HG03159 (cell line): ENCODE measurements at regions not wholly inside any gene's neighbourhood (a gene's known extent, or its start where the extent isn't known, plus 50 kb on each side); places are given as distances from the start of the nearest gene placed in this dataset.
"Not testable (repeated sequence)": the region's sequence is repeated elsewhere in the genome, so short reads cannot be mapped to it uniquely, and the experiment has no call there.

Source experiments
- ATAC-seq: cut with Tn5 transposase; IDR thresholded peaks from one replicate; pipeline ENCODE4 v1.9.1; 2021; ENCODE audit warnings: mild to moderate bottlenecking, moderate library complexity; ENCODE audit not compliant: unreplicated experiment

DNA sequence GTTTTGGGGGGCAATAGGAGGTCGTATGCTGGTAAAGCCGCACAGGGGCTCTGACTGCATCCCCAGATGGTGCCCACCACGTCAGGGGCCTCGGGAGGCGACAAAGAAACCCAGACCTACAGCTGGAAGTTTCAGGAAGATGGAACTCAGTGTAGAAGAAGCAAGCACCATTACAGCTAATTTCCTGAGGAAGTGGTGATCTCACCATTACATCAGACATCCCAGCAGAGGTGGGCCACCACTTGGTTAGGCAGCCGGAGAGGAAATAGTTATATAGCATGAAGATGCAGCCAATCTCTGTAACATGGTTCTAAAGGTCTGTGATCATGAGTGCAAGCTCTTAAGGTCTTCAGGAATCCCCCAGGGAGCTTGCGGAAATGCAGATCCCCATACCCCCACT, 127.3 kb upstream of the PCBD1 start:
- ATAC-seq = no peak

DNA sequence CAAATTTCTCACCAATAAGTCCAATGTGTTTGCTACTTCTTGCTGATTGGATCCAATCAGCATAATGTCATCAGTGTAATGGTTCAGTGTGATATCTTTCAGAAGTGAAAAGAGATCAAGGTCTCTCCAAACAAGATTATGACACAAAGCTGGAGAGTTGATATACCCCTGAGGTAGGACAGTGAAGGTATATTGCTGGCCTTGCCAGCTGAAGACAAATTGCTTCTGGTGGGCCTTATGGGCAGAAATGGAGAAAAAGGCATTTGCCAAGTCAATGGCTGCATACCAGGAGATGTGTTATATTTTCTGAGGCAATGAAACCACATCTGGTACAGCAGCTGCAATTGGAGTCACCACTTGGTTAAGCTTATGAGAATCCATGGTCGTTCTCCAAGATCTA, 131.7 kb upstream of the PCBD1 start:
- ATAC-seq = not testable (repeated sequence)

DNA sequence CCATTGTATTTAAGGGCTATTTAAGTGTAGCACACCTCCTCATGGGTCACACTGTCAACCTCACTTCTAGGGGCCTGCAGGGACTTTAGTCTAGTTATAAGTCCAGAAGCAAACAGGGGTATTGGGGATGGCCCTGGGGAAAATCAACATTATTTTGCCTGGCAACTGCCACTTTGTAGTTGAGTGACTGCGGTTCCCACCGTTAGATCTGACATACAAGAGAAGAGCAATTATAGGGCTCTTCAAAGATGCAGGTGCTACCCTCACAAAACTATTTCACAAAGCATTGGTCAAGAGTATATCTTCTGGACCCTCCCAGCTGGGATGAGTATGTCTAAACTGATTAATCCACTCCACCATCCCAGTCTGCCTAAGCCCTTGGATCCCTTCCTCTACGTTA, 133.0 kb upstream of the PCBD1 start:
- ATAC-seq = no peak

GRCh38 chr10:71023704-71024283, 135.4 kb upstream of the PCBD1 start:
- no peak for ATAC-seq

DNA sequence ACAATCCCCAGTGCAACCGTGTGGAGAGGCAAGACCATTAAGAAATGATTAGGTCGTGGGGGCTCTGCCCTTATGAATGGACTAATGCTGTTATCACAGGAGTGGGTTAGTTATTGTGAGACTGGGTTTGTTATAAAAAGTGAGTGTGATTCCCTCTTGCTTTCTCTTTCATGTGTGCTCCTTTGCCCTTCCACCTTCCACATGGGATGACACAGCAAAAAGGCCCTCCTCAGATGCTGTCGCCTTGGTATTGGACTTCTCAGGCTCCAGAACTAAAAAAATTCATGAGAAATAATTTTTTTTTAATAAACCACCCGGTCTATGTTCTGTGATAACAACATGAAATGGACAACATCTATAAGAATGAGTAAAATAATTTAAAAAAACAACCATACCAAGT, 136.1 kb upstream of the PCBD1 start:
- no peak for ATAC-seq

- ATAC-seq = no peak
Measured at GRCh38 chr10:71025535-71025934, 137.2 kb upstream of the PCBD1 start.

DNA sequence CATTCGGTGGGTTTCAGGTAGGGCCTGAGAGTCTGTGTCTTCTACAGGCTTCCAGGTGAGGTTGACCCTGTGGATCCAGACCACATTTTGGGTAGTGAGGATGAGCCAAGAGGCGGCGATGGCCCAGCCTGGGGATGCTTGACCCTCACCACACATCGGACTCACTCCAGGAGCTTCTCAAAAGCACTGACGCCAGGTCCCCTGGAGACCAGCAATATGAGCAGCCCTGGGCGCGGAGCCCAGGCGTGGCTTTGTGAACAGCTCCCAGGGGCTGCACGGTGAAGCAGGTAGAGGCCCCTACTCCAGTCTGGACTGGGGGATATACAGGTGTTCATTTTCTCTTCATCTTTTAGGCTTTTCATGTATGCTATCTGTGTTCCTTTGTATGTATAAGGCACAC, 139.7 kb upstream of the PCBD1 start:
- ATAC-seq = no peak

GRCh38 chr10:71029411-71029892, 141.1 kb upstream of the PCBD1 start:
- no peak for ATAC-seq

DNA sequence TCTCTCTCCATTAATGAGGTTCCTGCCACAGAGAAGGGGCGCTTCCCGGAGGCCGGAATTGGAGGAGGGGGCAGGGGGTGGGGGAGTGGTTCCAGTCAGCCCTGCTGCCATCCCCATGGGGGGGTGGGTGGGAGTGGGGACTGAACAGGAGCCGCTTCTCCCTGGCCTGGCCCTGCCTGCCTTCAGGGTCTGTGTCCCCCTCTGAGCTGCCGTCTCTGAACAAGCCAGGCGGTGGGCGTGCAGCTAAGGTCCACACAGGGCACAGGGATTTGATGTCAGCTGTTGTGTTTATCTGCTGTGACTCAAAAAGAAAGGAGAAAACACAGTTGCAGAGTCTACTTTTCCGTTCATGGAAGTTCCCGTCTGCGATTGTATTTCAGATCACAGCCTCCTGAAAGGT, 141.5 kb upstream of the PCBD1 start:
- ATAC-seq = no peak

- ATAC-seq = no peak
Measured at GRCh38 chr10:71031026-71031425, 142.7 kb upstream of the PCBD1 start.

- ATAC-seq = no peak
Measured at GRCh38 chr10:71031603-71032002, 143.2 kb upstream of the PCBD1 start.

GRCh38 chr10:71032887-71033286, 144.5 kb upstream of the PCBD1 start:
- no peak for ATAC-seq

- no peak for ATAC-seq
Measured at GRCh38 chr10:71033396-71033980, 145.1 kb upstream of the PCBD1 start.

- no peak for ATAC-seq
Measured at GRCh38 chr10:71035511-71036296, 147.3 kb upstream of the PCBD1 start.

GRCh38 chr10:71036297-71036966, 148.1 kb upstream of the PCBD1 start:
- no peak for ATAC-seq

GRCh38 chr10:71038091-71038633, 149.8 kb upstream of the PCBD1 start:
- no peak for ATAC-seq

DNA sequence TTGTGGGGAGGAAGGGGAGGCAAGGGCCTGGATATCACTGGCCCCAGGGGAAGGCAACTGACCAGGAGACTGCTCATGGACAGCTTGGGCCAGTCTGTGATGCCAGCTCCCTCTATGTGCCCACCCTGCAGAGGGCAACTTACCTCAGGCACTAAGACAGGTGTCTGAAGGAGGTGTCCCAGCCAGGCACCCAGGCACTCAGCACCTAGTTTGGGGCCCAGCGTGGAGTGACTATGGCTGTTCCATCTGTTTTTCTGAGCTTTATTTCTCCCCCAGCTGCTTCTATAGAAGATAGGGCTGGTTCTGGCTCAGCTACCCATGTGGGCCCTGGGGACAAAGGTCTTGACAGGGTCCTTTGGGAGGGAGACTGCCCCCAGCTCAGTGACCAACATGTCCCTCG, 150.6 kb upstream of the PCBD1 start:
- ATAC-seq = no peak

DNA sequence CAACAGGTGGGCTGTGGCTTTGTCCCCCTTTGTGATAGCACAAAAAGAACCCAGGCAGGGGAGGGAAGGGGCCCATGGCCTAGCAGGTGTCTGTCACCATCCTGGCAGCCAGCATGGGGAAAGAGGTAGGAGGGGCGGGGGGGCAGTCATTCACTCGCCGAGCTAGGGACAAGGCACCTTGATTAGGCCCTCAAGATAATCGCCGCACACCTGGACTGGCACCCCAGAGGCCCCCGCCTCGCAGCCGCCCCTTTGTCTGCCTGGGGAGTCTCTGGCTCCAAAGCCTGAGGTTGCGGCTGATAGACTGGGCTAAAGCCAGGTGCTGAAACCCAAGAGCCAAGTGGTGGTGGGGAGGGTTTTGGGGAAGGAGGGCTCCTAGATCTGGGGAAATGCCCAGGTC, 151.2 kb upstream of the PCBD1 start:
- ATAC-seq = no peak

DNA sequence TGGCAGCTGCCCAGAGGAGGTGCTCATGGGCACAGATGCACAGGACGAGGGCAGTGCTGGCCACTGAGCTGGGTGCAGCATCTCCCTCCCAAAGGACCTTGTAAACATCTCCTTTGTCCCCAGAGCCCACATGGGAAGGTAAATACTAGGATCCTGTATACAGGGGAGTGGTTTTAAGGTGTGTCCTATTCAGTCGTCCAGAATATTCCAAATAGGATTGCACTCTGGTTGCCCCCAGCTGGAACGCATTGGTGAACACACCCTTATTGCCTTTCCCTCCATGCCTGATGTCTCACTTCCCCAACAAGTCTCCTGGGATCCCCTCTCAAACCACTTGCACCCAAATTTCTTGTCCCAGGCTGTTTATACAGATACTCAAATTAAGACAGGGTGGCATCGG, 152.0 kb upstream of the PCBD1 start:
- ATAC-seq = no peak

DNA sequence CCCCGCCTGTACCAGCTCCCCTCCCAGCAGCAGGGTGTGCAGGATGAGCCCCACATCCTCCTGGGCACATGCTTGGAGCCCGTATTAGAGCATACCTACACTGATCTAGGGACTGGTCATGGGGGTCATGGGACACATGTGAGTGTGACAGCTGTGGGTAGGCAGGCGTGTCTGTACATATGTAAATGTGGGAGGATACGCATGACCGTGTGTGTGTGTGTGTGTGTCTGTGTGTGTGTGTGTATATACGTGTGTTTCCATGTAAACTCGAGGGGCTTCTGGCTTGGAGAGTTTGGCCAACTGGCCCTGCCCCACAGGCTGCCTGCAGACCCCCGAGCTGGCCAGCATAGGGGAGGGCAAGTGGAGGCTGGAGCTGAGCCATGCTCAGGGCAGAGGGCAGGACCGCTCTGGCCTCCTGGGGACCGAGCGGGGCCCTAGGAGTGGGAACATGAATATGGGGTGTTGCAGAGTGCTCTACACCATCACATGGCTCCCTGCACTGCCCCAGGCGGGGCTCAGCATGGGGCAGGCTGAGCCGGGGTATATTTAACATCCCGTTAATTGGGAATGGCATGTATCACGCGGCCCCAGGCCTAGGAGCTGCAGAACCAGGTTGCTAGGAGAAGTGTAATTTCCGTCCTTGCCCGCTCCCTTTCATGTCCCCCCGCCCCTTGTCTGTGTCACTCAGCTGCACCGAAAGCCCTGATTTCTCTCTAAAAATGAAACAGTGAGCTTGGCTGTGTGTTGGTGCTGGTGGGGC, 152.7 kb upstream of the PCBD1 start:
- no peak for ATAC-seq

GRCh38 chr10:71042216-71042615, 153.9 kb upstream of the PCBD1 start:
- ATAC-seq = no peak
